Astrocyte of the hippocampus (primary cell): ENCODE measurements at regions not wholly inside any gene's neighbourhood (a gene's known extent, or its start where the extent isn't known, plus 50 kb on each side); places are given as distances from the start of the nearest gene placed in this dataset.
"Not testable (repeated sequence)": the region's sequence is repeated elsewhere in the genome, so short reads cannot be mapped to it uniquely, and the experiment has no call there.

Experiments
- DNase-seq: peaks from one replicate; pipeline ENCODE4 v3.0.0; 2011; ENCODE audit warnings: low read depth, low spot score

DNA sequence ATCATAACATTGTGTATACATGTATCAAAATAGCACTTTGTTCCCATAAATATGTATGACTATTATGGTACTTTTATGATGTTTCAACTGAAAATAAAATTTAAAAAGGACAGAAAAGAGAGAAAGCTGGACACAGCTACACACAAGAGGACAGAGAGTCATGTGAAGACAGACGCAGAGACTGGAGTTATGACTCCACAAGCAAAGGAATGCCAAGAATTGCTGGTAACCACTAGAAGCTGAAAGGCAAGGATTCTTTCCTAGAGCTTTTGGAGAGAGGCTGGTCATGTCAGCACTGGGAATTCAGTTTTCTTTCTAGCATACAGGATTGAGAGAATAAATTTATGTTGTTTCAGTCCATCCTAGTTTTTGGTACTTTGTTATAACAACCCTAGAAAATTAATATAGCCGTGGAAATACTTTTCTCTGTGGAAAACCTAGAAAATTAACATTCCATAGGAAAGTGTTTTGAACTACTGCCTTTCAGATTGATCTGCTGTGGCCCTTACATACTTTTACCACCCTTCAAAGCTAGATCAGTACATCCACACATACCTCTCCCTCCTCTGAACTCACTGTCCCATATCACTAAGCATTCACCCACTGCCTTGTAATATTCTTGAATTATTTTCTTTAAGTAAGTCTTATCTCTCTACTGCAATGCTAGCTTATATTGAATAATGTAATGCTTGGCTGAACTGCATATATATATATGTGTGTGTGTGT is 575.3 kb downstream of the IPMK start:
- peak; percentile 93 for DNase-seq

DNA sequence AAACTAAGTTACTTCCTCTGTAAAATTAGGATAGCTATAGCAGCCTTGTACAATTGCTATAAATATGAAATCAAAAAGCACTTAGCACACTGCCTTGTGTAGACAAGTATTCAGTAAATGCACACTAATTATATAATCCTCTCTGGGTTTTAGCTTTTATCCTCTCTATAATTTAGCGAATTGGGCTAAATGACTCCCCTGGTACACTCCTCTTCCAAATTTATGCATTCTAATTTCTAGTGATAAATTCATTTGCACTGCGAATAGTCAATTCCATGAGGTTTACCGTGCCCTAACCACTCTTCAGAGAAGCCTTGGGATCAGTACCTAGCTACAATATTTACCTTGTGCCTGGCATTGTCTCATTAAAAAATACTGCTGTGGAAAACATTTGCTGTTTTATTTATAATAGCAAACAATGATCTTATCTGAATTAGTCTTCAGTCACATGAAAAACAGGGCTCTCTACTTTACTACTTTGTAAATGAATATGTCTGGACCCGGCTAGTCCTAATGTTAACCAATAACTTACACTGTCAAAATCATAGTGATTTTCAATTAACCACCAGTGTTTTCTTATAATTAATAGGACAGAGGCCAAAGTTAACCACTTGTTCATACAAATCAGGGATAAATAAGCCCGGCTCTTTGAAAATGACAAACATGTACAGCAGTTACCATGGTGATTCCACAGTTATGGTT is 577.9 kb downstream of the IPMK start:
- DNase-seq = no peak

DNA sequence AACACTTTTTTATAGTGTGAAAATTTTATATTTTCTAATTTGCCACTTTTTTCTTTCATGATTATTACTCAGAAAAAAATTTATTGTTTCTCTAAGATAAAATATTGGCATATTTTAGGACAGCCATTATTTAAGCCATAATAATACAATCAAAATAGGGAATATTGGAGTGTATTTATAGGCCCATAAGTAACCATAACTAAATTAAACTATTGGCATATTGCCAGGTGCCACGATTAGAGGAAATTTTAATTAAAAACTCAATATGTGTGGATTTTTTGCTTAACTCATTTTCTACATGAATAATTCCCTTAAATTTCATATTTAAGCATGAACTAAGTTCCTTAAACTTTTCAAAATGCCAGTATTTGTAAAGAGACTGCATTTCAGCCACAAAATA is 587.8 kb downstream of the IPMK start:
- DNase-seq = no peak

DNA sequence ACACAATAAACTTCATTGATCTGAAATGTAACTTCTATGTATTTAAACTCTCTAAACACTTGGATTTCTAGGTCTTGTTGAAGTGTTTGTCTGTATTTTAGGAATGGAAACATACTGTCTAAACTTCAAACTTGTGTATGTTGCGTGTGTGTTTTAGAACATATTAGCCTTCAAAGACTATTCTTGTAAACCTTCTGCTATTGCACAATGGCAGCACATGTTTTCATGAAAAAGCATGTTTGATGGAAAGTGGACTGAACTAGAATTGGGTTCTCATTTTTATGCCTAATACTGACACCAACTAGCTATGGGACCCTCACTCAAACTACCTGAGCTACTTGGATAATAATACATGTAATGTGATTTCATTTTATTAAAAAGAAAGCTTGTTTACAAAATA is 592.6 kb downstream of the IPMK start:
- DNase-seq = no peak

DNA sequence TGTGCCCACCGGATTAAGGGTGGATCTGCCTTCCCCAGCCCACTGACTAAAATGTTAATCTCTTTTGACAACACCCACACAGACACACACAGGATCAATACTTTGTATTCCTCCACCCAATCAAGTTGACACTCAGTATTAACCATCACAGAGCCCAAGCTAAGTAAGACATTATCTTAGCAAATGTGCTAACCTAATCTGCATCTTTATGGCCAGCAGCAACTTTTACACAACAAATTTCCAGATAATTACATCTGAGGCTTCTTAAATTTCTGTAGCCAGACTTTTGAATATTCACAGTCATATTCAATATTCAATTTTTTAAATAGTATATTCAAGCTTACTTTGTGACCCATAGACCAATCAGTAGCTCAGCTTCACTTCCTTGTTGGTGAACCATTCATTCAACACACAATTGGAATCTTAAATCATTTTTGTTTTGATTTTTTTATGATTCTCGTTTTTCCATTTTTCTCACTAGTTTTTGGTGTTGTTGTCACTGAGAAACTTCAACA is 594.2 kb downstream of the IPMK start:
- DNase-seq = no peak

DNA sequence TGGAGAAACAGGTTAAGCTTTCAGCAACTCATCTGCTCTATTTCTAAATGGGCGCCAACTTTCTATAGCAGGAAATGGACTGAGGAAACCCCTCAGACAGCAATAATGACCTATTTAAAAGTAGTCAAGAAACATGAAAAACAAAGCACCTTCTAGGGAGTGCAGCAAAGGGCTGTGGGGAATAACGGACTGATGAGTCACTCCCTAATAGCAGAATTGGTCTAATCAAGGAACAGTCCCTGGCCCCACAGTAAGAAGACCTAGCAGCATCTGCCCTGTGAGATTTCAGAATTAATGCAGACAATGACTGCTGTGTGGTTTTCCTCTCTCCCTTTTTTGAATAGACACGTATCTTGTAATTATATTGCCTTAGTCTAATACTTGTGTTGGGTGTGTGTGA is 602.9 kb downstream of the IPMK start:
- peak; percentile 20 for DNase-seq

DNA sequence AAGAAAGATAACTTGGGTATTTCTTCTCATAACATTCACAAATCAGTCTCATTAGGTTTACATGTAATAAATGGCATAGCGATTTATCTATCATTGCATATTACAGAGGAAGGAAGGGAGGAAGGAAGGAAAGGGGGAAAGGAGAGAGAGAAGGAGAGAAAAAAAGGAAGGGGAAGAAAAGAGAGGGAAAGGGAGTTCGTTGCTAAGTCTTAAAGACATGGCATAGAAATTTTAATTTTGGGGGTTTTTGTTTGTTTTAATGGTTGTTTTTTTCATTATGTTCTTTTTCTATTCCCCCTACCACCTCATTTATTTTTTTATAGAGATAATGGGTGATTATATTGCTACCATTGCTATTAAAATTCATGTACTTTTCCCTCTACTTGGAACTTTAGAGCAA is 604.3 kb downstream of the IPMK start:
- DNase-seq = no peak

DNA sequence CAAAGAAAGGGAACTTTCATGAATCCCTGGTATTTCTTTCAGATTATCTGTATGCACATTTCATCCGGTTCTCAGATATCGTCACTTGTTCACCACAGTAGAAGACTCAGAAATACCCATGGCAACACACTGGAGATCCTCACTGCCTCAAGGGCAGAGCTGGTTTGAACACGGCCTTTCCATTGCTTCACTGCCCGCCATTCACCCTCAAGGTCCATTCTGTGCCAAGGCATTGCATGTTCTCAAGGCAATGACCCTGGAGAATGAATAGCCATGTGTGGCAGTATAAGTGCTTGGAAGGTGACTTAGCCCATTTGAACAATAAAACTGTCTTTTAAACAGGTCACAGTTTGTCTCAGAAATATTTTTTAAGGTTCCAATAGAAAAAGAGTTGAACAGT is 606.5 kb downstream of the IPMK start:
- no peak for DNase-seq

DNA sequence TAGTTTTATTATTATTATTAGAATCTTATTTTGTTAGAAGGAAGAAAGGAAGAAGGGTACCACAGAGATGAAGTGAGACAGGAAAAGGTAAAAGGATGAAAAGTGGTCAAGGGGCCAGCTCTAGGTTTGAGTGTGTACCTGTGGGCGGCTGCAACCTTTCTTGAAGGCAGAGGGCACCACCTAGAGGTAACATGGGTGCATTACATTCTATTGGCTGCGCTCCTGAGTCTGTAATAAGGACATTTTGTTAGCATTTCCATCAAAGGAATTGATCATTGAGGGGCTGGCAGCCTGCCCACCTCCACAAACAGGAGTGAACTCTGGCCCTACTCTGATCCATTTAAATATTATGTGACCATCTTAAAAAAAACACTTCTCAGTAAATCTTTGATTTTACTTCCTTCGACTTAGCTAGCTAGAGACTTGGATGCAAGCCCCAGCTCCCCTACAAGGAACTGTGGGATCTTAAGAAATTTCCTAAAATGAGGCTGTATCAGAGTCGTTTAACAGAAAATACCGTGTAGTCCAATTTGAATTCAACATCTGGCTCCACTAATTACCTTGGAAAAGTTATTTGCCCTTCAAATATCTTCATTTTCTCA is 610.4 kb downstream of the IPMK start:
- peak; percentile 75 for DNase-seq

DNA sequence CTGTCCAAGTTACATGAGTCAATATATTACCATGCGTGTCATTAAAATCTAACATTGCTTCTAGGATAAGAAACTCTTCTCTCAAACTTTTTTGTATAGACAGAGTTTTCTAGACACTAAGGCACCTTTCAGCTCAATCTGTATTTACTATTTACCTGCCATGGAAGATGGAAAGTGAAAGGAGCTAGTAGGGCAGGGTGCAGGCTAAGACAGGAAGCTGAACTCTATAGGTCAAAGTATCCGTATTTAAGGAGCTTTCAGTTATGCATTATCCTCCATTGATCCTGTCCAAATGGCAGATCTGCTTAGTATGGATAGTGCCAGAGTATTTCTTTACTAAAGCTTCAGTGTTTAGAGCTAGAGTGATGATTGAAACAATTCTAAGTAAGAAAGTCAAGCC is 612.8 kb downstream of the IPMK start:
- DNase-seq = no peak

DNA sequence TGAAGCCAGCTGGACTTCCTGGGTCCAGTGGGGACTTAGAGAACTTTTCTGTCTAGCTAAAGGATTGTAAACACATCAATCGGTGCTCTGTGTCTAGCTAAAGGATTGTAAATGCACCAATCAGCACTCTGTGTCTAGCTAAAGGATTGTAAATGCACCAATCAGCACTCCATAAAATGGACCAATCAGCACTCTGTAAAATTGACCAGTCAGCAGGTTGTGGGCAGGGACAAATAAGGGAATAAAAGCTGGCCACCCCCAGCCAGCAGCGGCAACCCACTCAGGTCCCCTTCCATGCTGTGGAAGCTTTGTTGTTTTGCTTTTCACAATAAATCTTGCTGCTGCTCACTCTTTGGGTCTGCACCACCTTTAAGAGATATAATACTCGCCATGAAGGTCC is 622.6 kb downstream of the IPMK start:
- DNase-seq = not testable (repeated sequence)

DNA sequence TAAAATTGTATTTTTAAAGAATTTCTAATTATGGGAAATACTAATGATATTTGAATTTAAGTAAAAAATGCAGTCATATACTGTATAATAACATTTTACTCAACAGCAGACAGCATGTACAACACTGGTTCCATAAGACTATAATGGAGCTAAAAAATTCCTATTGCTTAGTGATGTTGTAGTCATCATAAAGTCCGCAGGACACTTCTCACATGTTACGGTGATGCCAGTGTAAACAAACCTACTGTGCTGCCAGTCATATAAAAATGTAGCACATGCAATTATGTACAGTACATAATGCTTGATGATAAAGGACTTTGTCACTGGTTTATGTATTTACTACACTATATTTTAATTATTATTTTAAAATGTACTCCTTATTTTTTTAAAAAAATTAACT is 629.3 kb downstream of the IPMK start:
- DNase-seq = no peak

DNA sequence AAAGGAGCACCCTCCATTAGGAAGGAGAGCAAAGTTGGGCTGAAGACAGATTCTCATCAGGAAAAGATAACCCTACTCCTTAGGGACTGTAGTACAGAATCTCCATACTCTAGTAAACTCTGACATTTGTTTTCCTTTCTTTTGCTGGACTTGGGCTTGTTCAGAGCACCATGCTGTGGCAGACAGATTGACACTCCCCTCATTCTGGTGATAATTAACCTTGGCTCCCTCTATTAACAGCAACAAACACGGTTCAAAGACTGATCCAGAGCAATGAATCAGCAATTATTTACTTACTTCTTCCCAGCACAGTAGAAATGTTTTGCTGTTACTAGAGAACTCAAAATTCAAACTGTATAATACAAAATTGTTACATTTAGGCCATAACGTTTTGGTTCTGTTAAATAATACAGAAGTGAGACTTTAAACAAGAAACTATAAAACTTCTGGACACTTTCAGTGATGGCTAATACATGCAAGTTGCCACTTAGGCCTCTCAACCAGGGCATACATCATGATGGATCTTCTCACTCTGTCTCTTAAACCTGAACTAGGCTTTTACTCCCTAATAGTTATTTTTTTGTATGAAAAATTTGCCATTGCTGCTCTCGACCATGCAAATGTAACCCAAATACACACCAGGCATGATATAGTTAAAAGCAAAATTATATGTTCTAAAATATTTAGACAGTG is 639.0 kb downstream of the IPMK start:
- peak; percentile 17 for DNase-seq

DNA sequence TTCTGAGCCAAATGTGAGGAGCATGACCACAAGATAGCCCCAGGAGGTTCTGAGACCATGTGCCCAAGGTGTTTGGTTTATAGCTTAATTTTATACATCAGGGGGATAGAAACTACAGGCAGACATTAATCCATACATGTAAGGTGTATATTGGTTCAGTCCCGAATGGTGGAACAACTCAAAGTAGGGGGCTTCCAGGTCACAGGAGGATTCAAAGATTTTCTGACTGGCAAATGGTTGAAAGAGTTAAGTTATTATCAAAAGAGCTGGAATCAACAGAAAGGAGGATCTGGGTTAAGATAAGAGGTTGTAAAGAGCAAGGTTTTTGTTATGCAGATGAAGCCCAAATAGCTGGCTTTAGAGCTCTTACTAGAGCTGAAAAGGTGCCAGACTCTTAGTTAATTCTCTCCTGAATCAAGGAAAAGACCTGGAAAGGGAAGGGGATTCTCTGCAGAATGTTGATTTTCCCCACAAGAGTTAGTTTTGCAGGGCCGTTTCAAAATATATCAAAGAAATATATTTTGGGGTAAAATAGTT is 640.0 kb downstream of the IPMK start:
- DNase-seq = no peak

DNA sequence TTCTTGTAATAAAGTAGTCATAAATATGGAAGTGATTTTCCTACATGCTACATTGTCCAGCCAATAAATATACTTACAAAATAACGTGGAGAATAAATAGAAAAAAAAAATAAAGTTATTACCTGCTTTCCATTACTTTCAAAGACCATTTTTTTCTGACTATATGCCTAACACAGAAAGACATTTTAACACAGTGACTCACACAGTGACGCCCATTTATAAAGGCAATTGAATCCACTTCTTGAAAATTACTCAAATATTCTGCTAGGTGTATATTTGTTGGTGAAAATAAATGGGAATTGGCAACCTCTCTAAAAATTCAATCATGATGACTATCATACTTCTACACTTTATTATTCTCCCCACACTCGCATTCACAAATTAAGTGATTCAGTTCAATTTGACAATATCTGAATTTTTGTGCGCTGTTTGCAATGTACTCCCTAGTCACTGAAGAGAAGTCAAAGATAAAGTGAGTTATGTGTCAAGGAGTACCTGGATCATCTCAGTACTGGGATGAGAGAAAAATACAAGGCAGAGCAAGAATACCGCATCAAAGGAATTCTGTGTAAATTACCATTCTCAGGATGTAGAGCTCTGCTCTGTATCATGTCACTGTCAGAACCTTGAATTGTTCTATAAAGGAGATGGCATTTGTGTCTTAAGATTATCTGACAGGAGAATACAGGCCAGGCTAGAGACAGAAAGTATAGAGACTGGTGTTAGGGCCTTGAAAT is 642.7 kb downstream of the IPMK start:
- no peak for DNase-seq

DNA sequence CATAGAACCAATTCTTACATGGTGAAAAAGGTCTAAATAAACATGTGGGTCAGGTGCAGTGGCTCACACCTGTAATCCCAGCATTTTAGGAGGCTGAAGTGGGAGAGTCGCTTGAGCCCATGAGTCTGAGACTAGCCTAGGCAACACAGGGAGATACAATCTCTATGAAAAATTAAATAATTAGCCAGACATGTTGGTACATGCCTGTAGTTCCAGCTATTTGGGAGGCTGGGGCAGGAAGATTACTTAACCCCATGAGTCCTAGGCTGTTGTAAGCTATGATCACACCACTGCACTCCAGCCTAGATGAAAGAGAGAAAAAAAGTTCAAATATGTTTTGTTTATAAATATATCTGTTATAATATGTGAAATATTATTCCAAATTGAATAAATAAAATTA is 643.6 kb downstream of the IPMK start:
- no peak for DNase-seq

DNA sequence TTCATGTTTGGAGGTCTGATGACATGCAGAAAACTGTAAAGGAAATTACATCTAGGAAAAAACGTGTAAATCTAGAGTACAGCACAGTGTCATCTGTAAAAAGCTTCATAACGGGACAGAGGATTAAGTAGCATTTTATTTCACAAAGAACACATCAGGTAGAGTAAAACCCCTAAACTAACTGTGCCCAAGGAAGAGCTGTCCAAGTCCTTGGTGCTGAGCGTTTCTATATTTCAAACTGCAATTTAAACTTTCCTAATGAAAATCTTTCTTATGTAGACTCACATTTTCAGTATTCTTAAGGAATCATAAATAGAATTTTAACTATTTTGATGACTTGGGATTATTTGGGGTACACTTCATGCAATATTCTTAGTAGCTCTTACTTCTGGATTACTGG is 646.2 kb downstream of the IPMK start:
- no peak for DNase-seq

DNA sequence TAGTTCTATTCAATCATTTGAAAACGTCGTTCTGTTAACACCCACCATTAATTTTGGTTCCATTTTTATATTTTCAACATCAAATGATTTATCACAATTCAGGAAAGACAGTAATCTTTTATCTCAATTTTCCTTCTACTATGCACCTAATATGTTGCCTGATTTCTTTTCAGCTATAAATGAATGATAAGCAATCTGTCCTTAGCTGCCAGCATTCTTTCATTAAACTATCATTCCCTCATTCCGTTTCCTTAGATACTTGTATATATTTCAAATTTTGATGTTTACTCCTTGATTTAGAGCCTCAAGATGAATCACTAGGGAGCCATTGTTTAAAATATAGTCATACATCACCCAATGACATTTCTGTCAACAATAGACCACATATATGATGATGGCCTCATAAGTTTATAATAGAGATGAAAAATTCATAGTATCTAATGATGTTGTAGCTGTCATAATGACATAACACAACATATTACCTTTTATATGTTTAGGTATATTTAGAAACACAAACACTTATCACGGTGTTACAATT is 661.7 kb downstream of the IPMK start:
- no peak for DNase-seq

DNA sequence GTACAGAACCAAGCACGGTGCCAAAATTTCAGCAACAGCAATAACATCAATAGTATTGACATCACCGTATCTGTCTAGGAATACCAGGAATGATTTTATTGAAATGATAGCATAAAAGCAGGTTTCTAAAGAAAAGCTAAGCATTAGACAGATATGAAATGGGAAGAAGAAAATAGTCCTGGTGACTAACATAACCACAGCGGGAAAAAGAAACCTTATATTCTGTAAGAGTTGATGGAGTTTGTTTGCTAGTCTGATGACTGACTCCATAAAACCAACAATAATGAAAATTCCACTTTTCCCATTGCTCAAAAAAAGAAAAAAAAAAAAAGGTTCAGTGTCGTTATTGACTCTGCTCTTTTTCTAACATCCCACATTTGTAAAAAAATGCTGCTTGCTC is 668.3 kb downstream of the IPMK start:
- no peak for DNase-seq

DNA sequence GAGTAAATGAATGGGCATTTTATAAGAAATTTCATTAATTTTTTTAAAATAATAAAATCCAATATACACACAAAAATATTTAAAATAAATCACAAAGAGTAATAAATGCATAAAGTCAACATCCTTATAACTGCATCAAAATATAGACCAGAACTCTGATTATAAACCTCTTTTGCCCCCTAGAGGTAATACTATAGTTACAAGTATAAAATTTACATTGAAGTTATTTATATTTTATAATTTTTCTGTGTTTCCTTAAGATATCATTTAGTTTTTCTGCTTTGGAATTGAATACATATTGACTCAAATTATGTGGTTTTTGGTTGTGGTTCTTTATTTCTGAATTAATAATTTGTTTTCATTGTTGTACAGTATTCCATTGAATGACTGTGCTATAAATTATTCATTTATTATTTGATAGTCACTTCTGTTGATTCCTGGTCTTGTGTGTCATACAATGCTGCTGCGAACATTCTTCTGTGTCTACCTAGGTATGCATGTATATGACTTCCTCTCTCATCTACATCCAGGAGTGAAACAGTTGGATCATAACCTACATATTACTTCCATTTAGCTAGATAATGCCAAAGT is 673.6 kb downstream of the IPMK start:
- no peak for DNase-seq

DNA sequence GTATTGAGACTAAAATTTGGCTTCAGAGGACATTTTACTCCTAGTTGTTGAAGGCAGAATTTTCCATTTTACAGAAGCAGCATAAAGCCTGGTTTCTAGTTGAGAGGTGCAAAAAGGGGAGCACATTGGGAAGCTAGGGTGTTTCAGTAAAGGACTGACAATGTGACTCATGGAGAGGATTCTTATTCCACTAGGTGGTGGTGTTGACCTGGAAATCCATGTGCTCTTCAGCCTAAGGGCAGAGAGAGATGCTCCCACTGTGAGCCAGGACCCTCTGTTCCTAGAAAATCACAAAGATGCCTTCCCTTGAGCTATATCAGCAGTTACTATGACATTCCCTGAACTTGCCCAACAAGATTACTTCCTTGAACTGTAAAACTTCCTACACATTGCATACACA is 687.8 kb downstream of the IPMK start:
- DNase-seq = peak; percentile 56
